GM12878 (cell line): ENCODE measurements at regions not wholly inside any gene's neighbourhood (a gene's known extent, or its start where the extent isn't known, plus 50 kb on each side); places are given as distances from the start of the nearest gene placed in this dataset.

ENCODE experiments used
- ATAC-seq: fragments of 200-7000 bp; cut with Tn5 transposase; 3 replicates; pipeline ENCODE4 v1.9.1; 2020; ENCODE audit warnings: mild to moderate bottlenecking, moderate library complexity
- BruUV-seq: library from RNA; stranded (reverse); fragments of 400-500 nt; replicated peaks from 2 replicates; lab custom pipeline; 2021; lab: Mats Ljungman, UMichigan
- CTCF ChIA-PET: fragments of 300-600 bp; sonication (Branson Sonifier 250); formaldehyde crosslinking; extraction: SDS; loops from one replicate; lab custom pipeline; 2021; ENCODE audit warnings: inconsistent platforms; lab: Yijun Ruan, JAX
- POLR2A ChIA-PET: fragments of 350-600 bp; formaldehyde crosslinking; extraction: SDS; loops from one replicate; lab custom pipeline; 2021; ENCODE audit warnings: inconsistent platforms; lab: Charles Lee
- RAD21 ChIA-PET: fragments of 300-600 bp; sonication (Branson Sonifier 250); formaldehyde crosslinking; loops from one replicate; lab custom pipeline; 2023; ENCODE audit warnings: antibody characterized with exemption; ENCODE audit not compliant: unreplicated experiment; lab: Charles Lee
- SMC1A ChIA-PET: fragments of 300-600 bp; sonication (Branson Sonifier 250); formaldehyde crosslinking; loops from one replicate; lab custom pipeline; 2023; ENCODE audit not compliant: unreplicated experiment, uncharacterized antibody; lab: Charles Lee
- DNase-seq: peaks from one replicate; pipeline ENCODE4 v3.0.0-alpha.2; 2011; ENCODE audit warnings: low read depth, low spot score
- FAIRE-seq: peaks from 3 replicates; lab custom pipeline; 2011; peaks lifted over from hg19 to GRCh38; lab: Jason Lieb, UNC
- H2AFZ ChIP-seq: 2 replicates; pipeline ENCODE4 v1.6.0; 2011; ENCODE audit warnings: low read depth, low read length, control low read depth; ENCODE audit not compliant: control insufficient read depth
- H3K27ac ChIP-seq: 2 replicates; pipeline ENCODE4 v1.5.1; 2011; ENCODE audit warnings: control low read depth; ENCODE audit not compliant: control insufficient read depth, insufficient read depth
- H3K27me3 ChIP-seq, 2 experiments: replicated peaks in 1 of 2; 2 replicates each; pipeline versions ENCODE4 v1.6.0 to v1.6.1; 2011; ENCODE audit warnings: low read length in 1 of 2; ENCODE audit not compliant: control insufficient read depth in 2 of 2, insufficient read depth in 2 of 2
- H3K36me3 ChIP-seq, 2 experiments: 2 replicates each; pipeline ENCODE4 v1.5.1; 2011; ENCODE audit warnings: low read length in 1 of 2; ENCODE audit not compliant: control insufficient read depth in 2 of 2, insufficient read depth in 2 of 2
- H3K4me1 ChIP-seq: 2 replicates; pipeline ENCODE4 v1.6.1; 2011; ENCODE audit warnings: mild to moderate bottlenecking, low read length, moderate library complexity, mixed read lengths; ENCODE audit not compliant: control insufficient read depth, insufficient read depth
- H3K4me2 ChIP-seq: 2 replicates; pipeline ENCODE4 v1.6.0; 2011; ENCODE audit warnings: control low read depth; ENCODE audit not compliant: control insufficient read depth, insufficient read depth
- H3K4me3 ChIP-seq: fragments of 200-600 bp; sonication (generic); 2 replicates; pipeline ENCODE4 v1.5.1; 2016
- H3K79me2 ChIP-seq: 2 replicates; pipeline ENCODE4 v1.6.0; 2011; ENCODE audit warnings: low read length; ENCODE audit not compliant: control insufficient read depth, insufficient read depth
- H3K9ac ChIP-seq: 2 replicates; pipeline ENCODE4 v1.8.0; 2011; ENCODE audit warnings: low read length, control low read depth, mixed read lengths; ENCODE audit not compliant: control insufficient read depth, insufficient read depth
- H3K9me3 ChIP-seq: replicated peaks from 3 replicates; pipeline ENCODE4 v1.5.1; 2011; ENCODE audit warnings: mild to moderate bottlenecking, low read length; ENCODE audit not compliant: control insufficient read depth, insufficient read depth
- H4K20me1 ChIP-seq: 2 replicates; pipeline ENCODE4 v1.6.0; 2011; ENCODE audit not compliant: control insufficient read depth, insufficient read depth
- BMI1 ChIP-seq: fragments of 450-650 bp; IDR thresholded peaks from 2 replicates; pipeline ENCODE4 v1.6.1; 2016; ENCODE audit warnings: mild to moderate bottlenecking, moderate library complexity, borderline replicate concordance
- ELK1 ChIP-seq: IDR thresholded peaks from 2 replicates; pipeline ENCODE4 v1.6.1; 2012; ENCODE audit warnings: low read depth, low read length, improper control_type of control experiment
- GABPA ChIP-seq: IDR thresholded peaks from 2 replicates; pipeline ENCODE4 v1.6.1; 2014; ENCODE audit warnings: antibody characterized with exemption, low read depth, mild to moderate bottlenecking, inconsistent platforms
- MYB ChIP-seq: fragments of 150-350 bp; IDR thresholded peaks from 2 replicates; pipeline ENCODE4 v1.6.1; 2014; ENCODE audit warnings: mild to moderate bottlenecking, low read depth, low read length, borderline replicate concordance
- NFXL1 ChIP-seq: fragments of 450-650 bp; IDR thresholded peaks from 2 replicates; pipeline ENCODE4 v1.6.1; 2017; ENCODE audit warnings: antibody characterized with exemption, mild to moderate bottlenecking, borderline replicate concordance
- PAX5 ChIP-seq: IDR thresholded peaks from 2 replicates; pipeline ENCODE4 v1.6.1; 2011; ENCODE audit warnings: low read depth, low read length, borderline replicate concordance
- PAX8 ChIP-seq: fragments of 450-650 bp; IDR thresholded peaks from 2 replicates; pipeline ENCODE4 v1.6.1; 2017; ENCODE audit warnings: mild to moderate bottlenecking, moderate library complexity
- RAD21 ChIP-seq: IDR thresholded peaks from 2 replicates; pipeline ENCODE4 v1.6.1; 2011; ENCODE audit warnings: mild to moderate bottlenecking, low read depth, low read length, moderate library complexity; ENCODE audit not compliant: insufficient read depth
- SRF ChIP-seq, 2 experiments: IDR thresholded peaks; 2 replicates each; pipeline ENCODE4 v1.6.1; 2011; ENCODE audit warnings: low read depth in 2 of 2, low read length in 2 of 2, mild to moderate bottlenecking in 1 of 2, moderate library complexity in 1 of 2
- SUPT20H ChIP-seq: IDR thresholded peaks from 2 replicates; pipeline ENCODE4 v1.6.1; 2011; ENCODE audit warnings: low read depth, mild to moderate bottlenecking, low read length, moderate library complexity, borderline replicate concordance; ENCODE audit not compliant: control insufficient read depth
- WRNIP1 ChIP-seq: IDR thresholded peaks from 2 replicates; pipeline ENCODE4 v1.6.1; 2011; ENCODE audit warnings: low read depth, low read length, improper control_type of control experiment, borderline replicate concordance
- ZNF384 ChIP-seq: IDR thresholded peaks from 2 replicates; pipeline ENCODE4 v1.6.1; 2012; ENCODE audit warnings: low read depth, mild to moderate bottlenecking, low read length, improper control_type of control experiment, borderline replicate concordance
- ZNF622 ChIP-seq: fragments of 450-650 bp; IDR thresholded peaks from 2 replicates; pipeline ENCODE4 v1.6.1; 2017; ENCODE audit warnings: mild to moderate bottlenecking, inconsistent platforms
- WGBS: methylation state at CpG from one replicate; pipeline ENCODE4 v1.1.6; 2016; ENCODE audit warnings: low lambda C conversion rate; ENCODE audit not compliant: insufficient replicate concordance, insufficient coverage; ENCODE audit errors: missing lambda C conversion rate; 5-methylcytosine and 5-hydroxymethylcytosine counted together
- in situ Hi-C: fragments of 300-500 bp; cut with MboI; formaldehyde crosslinking; loops from 9 replicates; pipeline ENCODE4 v1.14.3; 2018; ENCODE audit warnings: mixed read lengths
- intact Hi-C: fragments of 100-400 bp; cut with micrococcal nuclease; formaldehyde crosslinking; loops from one replicate; pipeline ENCODE4 v1.14.2; 2022; ENCODE audit not compliant: unreplicated experiment
- TF ChIP-seq, protein P1 (sequence below): fragments of 450-650 bp; IDR thresholded peaks from 2 replicates; pipeline ENCODE4 v1.6.1; 2018; ENCODE audit warnings: mild to moderate bottlenecking, low read depth, moderate library complexity; ENCODE audit not compliant: partially characterized antibody

GRCh38 chrX:20495575-20495974 lies 228.9 kb upstream of the RPS6KA3 start:
- no peaks in the 10 kb centered on the region for H3K4me1 ChIP-seq
- H3K4me3 ChIP-seq: no peak overlapping the region
- H3K36me3 ChIP-seq: no peaks in the 10 kb centered on the region
- no peak overlapping the region for H3K27ac ChIP-seq
- ATAC-seq (no peak), FAIRE-seq (no peak), DNase-seq (no peak)
- H3K9ac ChIP-seq: no peak overlapping the region
- ChIA-PET RAD21 (no interaction called here), SMC1A (no interaction called here), POLR2A (no interaction called here), CTCF (no interaction called here)
- no peaks in the 10 kb centered on the region for H4K20me1 ChIP-seq
- 64% methylated on average over 2 of the region's 2 CpGs for WGBS
- no peak overlapping the region for H2AFZ ChIP-seq
- no peaks in the 10 kb centered on the region for H3K79me2 ChIP-seq
- TF ChIP-seq ELK1: no peak
- TF ChIP-seq WRNIP1: no peak
- H3K27me3 ChIP-seq: peaks cover 0 to 5% of the 10 kb centered on the region in 2 experiments; a peak in 2 of 4 replicates
- no peaks in the 10 kb centered on the region for H3K9me3 ChIP-seq
- intact Hi-C loops (no loop called here), in situ Hi-C loops (no loop called here)
- H3K4me2 ChIP-seq: no peak overlapping the region
- BruUV-seq: no TSS peak

DNA sequence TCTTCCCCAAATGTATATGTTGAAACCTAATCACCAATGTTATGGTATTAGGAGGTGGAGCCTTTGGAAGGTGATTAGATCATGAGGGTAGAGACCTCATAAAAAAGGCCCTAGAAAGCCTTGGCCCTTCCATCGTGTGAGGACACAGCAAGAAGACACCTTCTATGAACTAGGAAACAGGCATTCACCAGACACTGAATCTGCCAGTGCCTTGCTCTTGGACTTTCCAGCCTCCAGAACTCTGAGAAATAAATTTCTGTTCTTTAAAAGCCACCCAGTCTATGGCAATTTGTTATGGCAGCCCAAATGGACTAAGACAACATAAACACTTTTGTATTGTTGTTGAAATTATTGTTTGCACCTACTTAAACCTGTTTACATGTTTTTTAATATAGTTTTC lies 221.8 kb upstream of the RPS6KA3 start:
- intact Hi-C loops: no loop called here
- Histone ChIP-seq H3K4me1 (no peaks in the 10 kb centered on the region), H3K36me3 (no peaks in the 10 kb centered on the region), H3K79me2 (no peaks in the 10 kb centered on the region), H3K27ac (no peak overlapping the region), H3K4me2 (no peak overlapping the region), H4K20me1 (no peaks in the 10 kb centered on the region), H3K4me3 (no peak overlapping the region), H2AFZ (no peak overlapping the region), H3K9ac (no peak overlapping the region), H3K9me3 (no peaks in the 10 kb centered on the region), H3K27me3 (0 out of 4 replicates have a peak, but pooled peaks cover 0 to 4% of the 10 kb centered on the region in 2 experiments)
- no peak for DNase-seq
- FAIRE-seq: no peak
- no peak for ATAC-seq
- 29% methylated on average over 1 of the region's 1 CpG for WGBS
- ChIA-PET RAD21 (no interaction called here), CTCF (no interaction called here), SMC1A (no interaction called here), POLR2A (no interaction called here)
- no TSS peak for BruUV-seq
- in situ Hi-C loops: no loop called here
- TF ChIP-seq ZNF384: no peak
- TF ChIP-seq MYB: no peak
- no peak for TF ChIP-seq PAX5
- TF ChIP-seq SUPT20H: no peak
- TF ChIP-seq RAD21: no peak
- TF ChIP-seq, protein P1, sequence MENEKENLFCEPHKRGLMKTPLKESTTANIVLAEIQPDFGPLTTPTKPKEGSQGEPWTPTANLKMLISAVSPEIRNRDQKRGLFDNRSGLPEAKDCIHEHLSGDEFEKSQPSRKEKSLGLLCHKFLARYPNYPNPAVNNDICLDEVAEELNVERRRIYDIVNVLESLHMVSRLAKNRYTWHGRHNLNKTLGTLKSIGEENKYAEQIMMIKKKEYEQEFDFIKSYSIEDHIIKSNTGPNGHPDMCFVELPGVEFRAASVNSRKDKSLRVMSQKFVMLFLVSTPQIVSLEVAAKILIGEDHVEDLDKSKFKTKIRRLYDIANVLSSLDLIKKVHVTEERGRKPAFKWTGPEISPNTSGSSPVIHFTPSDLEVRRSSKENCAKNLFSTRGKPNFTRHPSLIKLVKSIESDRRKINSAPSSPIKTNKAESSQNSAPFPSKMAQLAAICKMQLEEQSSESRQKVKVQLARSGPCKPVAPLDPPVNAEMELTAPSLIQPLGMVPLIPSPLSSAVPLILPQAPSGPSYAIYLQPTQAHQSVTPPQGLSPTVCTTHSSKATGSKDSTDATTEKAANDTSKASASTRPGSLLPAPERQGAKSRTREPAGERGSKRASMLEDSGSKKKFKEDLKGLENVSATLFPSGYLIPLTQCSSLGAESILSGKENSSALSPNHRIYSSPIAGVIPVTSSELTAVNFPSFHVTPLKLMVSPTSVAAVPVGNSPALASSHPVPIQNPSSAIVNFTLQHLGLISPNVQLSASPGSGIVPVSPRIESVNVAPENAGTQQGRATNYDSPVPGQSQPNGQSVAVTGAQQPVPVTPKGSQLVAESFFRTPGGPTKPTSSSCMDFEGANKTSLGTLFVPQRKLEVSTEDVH: no peak
- no peak for TF ChIP-seq ZNF622
- no peak for TF ChIP-seq SRF (IDR thresholded peaks at IDR 0.05; ENCODE audit: low read depth in 2 of 2, low read length in 2 of 2)
- TF ChIP-seq PAX8: no peak
- no peak for TF ChIP-seq NFXL1
- no peak for TF ChIP-seq GABPA
- TF ChIP-seq BMI1: no peak
